WERI-Rb-1 (cell line): ENCODE measurements at regions not wholly inside any gene's neighbourhood (a gene's known extent, or its start where the extent isn't known, plus 50 kb on each side); places are given as distances from the start of the nearest gene placed in this dataset.

Source experiments
- DNase-seq: peaks from one replicate; pipeline ENCODE4 v3.0.0-alpha.2; 2020
- H3K27ac ChIP-seq: fragments of 250-450 bp; sonication (Bioruptor Pico); 2 replicates; pipeline ENCODE4 v1.5.1; 2020; ENCODE audit warnings: mild to moderate bottlenecking, moderate library complexity
- H3K27me3 ChIP-seq: fragments of 250-450 bp; sonication (Bioruptor Pico); 2 replicates; pipeline ENCODE4 v1.5.1; 2021; ENCODE audit warnings: mild to moderate bottlenecking, low read depth, moderate library complexity; ENCODE audit not compliant: insufficient read depth, severe bottlenecking
- H3K36me3 ChIP-seq: fragments of 250-450 bp; sonication (Bioruptor Pico); 2 replicates; pipeline ENCODE4 v1.5.1; 2020; ENCODE audit warnings: mild to moderate bottlenecking, moderate library complexity
- H3K4me3 ChIP-seq: 2 replicates; pipeline ENCODE4 v1.5.1; 2011; ENCODE audit warnings: low read depth, mild to moderate bottlenecking, control low read depth, low read length
- H3K9me3 ChIP-seq: fragments of 250-450 bp; sonication (Bioruptor Pico); 2 replicates; pipeline ENCODE4 v1.5.1; 2021; ENCODE audit warnings: mild to moderate bottlenecking, moderate library complexity; ENCODE audit not compliant: severe bottlenecking
- TF ChIP-seq, protein P1 (sequence below): IDR thresholded peaks from 2 replicates; pipeline ENCODE4 v1.5.1; 2011; ENCODE audit warnings: low read depth, mild to moderate bottlenecking, control low read depth, inconsistent platforms, low read length

- H3K4me3 ChIP-seq, result no peak overlapping the region
- no peak for DNase-seq
- H3K27me3 ChIP-seq, result no peaks in the 10 kb centered on the region
- no peaks in the 10 kb centered on the region for H3K36me3 ChIP-seq
- H3K27ac ChIP-seq, result no peak overlapping the region
- TF ChIP-seq, protein P1, sequence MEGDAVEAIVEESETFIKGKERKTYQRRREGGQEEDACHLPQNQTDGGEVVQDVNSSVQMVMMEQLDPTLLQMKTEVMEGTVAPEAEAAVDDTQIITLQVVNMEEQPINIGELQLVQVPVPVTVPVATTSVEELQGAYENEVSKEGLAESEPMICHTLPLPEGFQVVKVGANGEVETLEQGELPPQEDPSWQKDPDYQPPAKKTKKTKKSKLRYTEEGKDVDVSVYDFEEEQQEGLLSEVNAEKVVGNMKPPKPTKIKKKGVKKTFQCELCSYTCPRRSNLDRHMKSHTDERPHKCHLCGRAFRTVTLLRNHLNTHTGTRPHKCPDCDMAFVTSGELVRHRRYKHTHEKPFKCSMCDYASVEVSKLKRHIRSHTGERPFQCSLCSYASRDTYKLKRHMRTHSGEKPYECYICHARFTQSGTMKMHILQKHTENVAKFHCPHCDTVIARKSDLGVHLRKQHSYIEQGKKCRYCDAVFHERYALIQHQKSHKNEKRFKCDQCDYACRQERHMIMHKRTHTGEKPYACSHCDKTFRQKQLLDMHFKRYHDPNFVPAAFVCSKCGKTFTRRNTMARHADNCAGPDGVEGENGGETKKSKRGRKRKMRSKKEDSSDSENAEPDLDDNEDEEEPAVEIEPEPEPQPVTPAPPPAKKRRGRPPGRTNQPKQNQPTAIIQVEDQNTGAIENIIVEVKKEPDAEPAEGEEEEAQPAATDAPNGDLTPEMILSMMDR, result no peak
- no peaks in the 10 kb centered on the region for H3K9me3 ChIP-seq
Observed at GRCh38 chrX:63488546-63489373, 137.6 kb upstream of the SPIN4 start.

DNA sequence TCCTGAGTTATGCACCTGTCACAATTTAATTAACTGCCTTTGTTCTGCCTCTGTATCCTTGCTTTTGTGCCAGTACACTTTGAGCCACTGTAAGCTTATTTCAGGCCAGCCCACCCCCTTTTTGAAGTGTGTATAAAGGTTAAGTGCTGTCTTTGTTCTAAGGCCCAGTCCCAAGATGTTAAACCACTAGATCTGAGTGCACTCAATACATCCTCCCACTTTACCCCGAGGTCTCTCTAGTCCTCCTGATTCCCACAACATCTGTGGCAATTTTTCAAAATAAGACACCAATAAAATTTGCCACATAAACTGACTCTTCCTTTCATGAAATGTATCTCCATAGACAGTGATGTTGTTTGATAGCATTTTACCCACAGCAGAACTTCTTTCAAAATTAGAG, 124.1 kb upstream of the SPIN4 start:
- peaks cover 3% of the 10 kb centered on the region for H3K9me3 ChIP-seq
- TF ChIP-seq, protein P1, result no peak
- H3K4me3 ChIP-seq, result no peak overlapping the region
- no peak overlapping the region for H3K27ac ChIP-seq
- no peaks in the 10 kb centered on the region for H3K36me3 ChIP-seq
- no peaks in the 10 kb centered on the region for H3K27me3 ChIP-seq
- no peak for DNase-seq

DNA sequence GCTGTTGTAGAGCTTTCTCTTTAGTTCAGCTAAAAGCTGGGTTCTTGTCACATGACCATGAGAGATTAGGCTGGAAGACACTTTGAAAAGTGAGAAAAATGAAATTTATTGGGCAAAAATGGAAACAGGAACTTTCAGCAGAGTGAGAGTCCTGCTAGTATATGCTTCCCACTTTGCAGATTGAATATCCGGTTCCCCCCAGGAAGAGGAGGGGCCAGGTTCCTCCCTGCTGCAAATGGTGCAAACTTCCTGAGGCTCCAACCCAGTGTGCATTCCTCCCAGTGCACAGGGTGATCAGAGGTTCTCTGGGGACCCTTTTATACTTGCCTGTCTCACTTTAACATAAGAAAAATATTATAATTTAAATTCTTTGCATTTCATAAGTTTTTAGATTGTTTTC, 119.9 kb upstream of the SPIN4 start:
- no peaks in the 10 kb centered on the region for H3K27me3 ChIP-seq
- H3K36me3 ChIP-seq, result no peaks in the 10 kb centered on the region
- DNase-seq, result no peak
- H3K4me3 ChIP-seq, result no peak overlapping the region
- H3K9me3 ChIP-seq, result peaks cover 3% of the 10 kb centered on the region
- H3K27ac ChIP-seq, result no peak overlapping the region
- TF ChIP-seq, protein P1, result no peak

DNA sequence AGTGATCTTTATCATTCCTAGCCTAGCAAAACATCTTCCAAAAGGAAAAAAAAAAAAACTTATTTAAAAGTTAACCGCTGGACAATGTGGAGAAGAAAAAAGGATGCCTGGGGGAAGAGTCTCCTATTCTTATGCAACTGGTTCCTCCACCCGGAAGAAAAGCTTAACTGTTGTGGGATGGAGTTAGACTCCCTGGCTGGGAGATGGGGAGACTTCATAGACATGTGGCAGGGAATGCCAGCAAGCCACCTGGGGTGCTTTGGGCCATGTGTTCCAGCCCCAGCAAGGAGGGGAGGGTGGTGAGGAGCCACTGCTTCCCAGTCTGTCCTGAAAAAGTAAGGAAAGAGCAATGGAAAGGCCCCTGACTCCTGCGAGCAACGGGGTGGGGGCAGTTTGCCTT, 119.4 kb upstream of the SPIN4 start:
- H3K4me3 ChIP-seq, result no peak overlapping the region

DNA sequence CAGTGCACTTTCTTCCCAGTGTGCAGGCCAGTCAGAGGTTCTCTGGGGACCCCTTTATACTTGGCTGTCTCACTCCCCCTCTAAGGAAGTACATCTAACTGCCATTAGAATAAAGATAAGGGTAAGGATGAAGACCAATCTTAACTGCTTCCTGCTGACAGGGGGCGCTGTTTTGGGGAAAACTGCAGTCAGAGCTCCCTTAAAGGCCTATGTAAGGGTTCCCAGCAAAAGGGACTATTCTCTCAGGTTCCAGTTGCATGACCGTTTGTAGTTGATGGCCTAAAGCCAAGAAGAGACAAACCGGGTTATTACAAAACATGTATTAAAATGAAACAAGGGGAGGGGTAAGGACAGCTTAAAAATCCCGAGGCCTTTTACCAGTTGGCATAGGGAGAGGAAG, 115.6 kb upstream of the SPIN4 start:
- Histone ChIP-seq H3K36me3 (no peaks in the 10 kb centered on the region), H3K27ac (no peak overlapping the region), H3K4me3 (no peak overlapping the region), H3K9me3 (no peaks in the 10 kb centered on the region), H3K27me3 (no peaks in the 10 kb centered on the region)
- no peak for DNase-seq
- TF ChIP-seq, protein P1, result 0 out of 2 replicates have a peak, but pooled peaks have one; percentile 16

More for the DNA sequence above, 119.4 kb upstream of the SPIN4 start:
- no peaks in the 10 kb centered on the region for H3K27me3 ChIP-seq
- H3K9me3 ChIP-seq, result peaks cover 3% of the 10 kb centered on the region
- no peak for DNase-seq
- TF ChIP-seq, protein P1, result no peak
- no peaks in the 10 kb centered on the region for H3K36me3 ChIP-seq
- no peak overlapping the region for H3K27ac ChIP-seq

- H3K36me3 ChIP-seq, result no peaks in the 10 kb centered on the region
- H3K27ac ChIP-seq, result no peak overlapping the region
- no peaks in the 10 kb centered on the region for H3K9me3 ChIP-seq
- H3K4me3 ChIP-seq, result no peak overlapping the region
- TF ChIP-seq, protein P1, result no peak
- DNase-seq, result no peak
- H3K27me3 ChIP-seq, result no peaks in the 10 kb centered on the region
Observed at GRCh38 chrX:63458981-63459380, 107.8 kb upstream of the SPIN4 start.
